Osteoblast (primary cell): ENCODE measurements at regions not wholly inside any gene's neighbourhood (a gene's known extent, or its start where the extent isn't known, plus 50 kb on each side); places are given as distances from the start of the nearest gene placed in this dataset.

ENCODE experiments used
- DNase-seq: peaks from one replicate; pipeline ENCODE4 v3.0.0; 2011; ENCODE audit warnings: low spot score, mixed read lengths; ENCODE audit not compliant: insufficient read length; ENCODE audit errors: missing footprints
- H2AFZ ChIP-seq: 2 replicates; pipeline ENCODE4 v1.6.0; 2011; ENCODE audit warnings: mild to moderate bottlenecking, low read length
- H3K27ac ChIP-seq: 2 replicates; pipeline ENCODE4 v1.5.1; 2011; ENCODE audit warnings: mild to moderate bottlenecking, low read depth, low read length, moderate library complexity
- H3K27me3 ChIP-seq: 2 replicates; pipeline ENCODE4 v1.6.0; 2012; ENCODE audit warnings: mild to moderate bottlenecking, control low read depth, inconsistent platforms, low read length, moderate library complexity; ENCODE audit not compliant: insufficient read depth
- H3K36me3 ChIP-seq: 2 replicates; pipeline ENCODE4 v1.5.1; 2011; ENCODE audit warnings: mild to moderate bottlenecking, low read length, control low read depth, moderate library complexity; ENCODE audit not compliant: insufficient read depth
- H3K4me1 ChIP-seq: 2 replicates; pipeline ENCODE4 v1.5.1; 2011; ENCODE audit warnings: mild to moderate bottlenecking, low read length, control low read depth, moderate library complexity; ENCODE audit not compliant: insufficient read depth
- H3K4me2 ChIP-seq: 2 replicates; pipeline ENCODE4 v1.6.0; 2011; ENCODE audit warnings: mild to moderate bottlenecking, low read length; ENCODE audit not compliant: insufficient read depth
- H3K4me3 ChIP-seq: fragments of 200-600 bp; sonication (generic); 3 replicates; pipeline ENCODE4 v1.5.1; 2012; ENCODE audit warnings: mild to moderate bottlenecking, low read length, inconsistent platforms; ENCODE audit not compliant: insufficient read depth
- H3K79me2 ChIP-seq: 2 replicates; pipeline ENCODE4 v1.6.0; 2012; ENCODE audit warnings: mild to moderate bottlenecking, low read length, control low read depth, inconsistent platforms; ENCODE audit not compliant: insufficient read depth
- H3K9me3 ChIP-seq: 2 replicates; pipeline ENCODE4 v1.5.1; 2011; ENCODE audit warnings: low read depth, low read length, control low read depth
- H4K20me1 ChIP-seq: 2 replicates; pipeline ENCODE4 v1.6.0; 2012; ENCODE audit warnings: mild to moderate bottlenecking, low read length, control low read depth; ENCODE audit not compliant: insufficient read depth
- TF ChIP-seq, protein P1 (sequence below): IDR thresholded peaks from 2 replicates; pipeline ENCODE4 v1.5.1; 2011; ENCODE audit warnings: mild to moderate bottlenecking, low read depth, low read length, moderate library complexity; ENCODE audit errors: extremely low read depth

DNA sequence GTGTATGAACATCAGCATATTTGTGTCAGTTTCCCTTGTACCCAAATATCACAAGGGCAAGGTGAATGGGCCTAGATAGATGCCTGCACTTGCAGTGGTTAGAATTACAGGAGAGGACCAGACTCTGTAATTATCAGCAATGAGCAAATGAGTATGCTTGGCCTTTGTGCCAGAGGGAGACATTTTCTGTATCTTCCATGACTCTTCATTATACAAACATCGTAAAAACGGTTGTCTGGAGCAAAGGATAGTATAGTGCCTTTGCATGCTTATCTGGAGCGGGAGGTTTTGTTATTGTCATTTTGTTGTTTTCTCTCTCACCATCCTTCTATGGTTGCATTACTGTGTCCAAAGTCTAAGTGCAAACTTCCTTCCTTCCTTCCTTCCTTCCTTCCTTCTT lies 1568.5 kb upstream of the NUDT12 start:
- Histone ChIP-seq H4K20me1 (no peaks in the 10 kb centered on the region), H3K27ac (no peak overlapping the region), H2AFZ (no peak overlapping the region), H3K4me3 (no peak overlapping the region), H3K79me2 (no peaks in the 10 kb centered on the region), H3K27me3 (no peaks in the 10 kb centered on the region), H3K36me3 (no peaks in the 10 kb centered on the region), H3K4me1 (no peaks in the 10 kb centered on the region), H3K4me2 (no peak overlapping the region), H3K9me3 (no peaks in the 10 kb centered on the region)
- no peak for DNase-seq
- TF ChIP-seq, protein P1, sequence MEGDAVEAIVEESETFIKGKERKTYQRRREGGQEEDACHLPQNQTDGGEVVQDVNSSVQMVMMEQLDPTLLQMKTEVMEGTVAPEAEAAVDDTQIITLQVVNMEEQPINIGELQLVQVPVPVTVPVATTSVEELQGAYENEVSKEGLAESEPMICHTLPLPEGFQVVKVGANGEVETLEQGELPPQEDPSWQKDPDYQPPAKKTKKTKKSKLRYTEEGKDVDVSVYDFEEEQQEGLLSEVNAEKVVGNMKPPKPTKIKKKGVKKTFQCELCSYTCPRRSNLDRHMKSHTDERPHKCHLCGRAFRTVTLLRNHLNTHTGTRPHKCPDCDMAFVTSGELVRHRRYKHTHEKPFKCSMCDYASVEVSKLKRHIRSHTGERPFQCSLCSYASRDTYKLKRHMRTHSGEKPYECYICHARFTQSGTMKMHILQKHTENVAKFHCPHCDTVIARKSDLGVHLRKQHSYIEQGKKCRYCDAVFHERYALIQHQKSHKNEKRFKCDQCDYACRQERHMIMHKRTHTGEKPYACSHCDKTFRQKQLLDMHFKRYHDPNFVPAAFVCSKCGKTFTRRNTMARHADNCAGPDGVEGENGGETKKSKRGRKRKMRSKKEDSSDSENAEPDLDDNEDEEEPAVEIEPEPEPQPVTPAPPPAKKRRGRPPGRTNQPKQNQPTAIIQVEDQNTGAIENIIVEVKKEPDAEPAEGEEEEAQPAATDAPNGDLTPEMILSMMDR = no peak

DNA sequence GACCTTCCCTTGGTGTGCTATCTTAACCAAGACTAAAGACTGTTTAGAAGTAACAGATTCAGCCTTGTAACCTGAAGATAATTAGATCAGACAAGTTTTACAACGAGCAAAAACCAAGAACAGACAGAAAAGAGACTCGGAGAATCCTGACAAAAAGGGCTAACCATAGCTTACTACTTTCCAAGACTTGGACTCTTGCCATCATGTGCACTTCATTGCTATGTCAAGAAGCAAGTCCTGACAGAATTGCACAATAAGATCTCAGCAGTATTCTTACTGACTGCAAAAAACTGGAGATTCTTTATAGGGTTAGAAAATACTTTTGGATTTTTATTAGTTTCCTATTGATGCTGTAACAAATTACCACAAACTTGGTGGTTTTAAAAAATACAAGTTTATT lies 1539.0 kb upstream of the NUDT12 start:
- Histone ChIP-seq H3K27ac (no peak overlapping the region), H3K4me2 (no peak overlapping the region), H4K20me1 (no peaks in the 10 kb centered on the region), H3K27me3 (no peaks in the 10 kb centered on the region), H3K9me3 (no peaks in the 10 kb centered on the region), H3K4me3 (no peak overlapping the region), H3K4me1 (no peaks in the 10 kb centered on the region), H3K36me3 (no peaks in the 10 kb centered on the region), H2AFZ (no peak overlapping the region), H3K79me2 (no peaks in the 10 kb centered on the region)
- TF ChIP-seq, protein P1 = no peak
- no peak for DNase-seq

DNA sequence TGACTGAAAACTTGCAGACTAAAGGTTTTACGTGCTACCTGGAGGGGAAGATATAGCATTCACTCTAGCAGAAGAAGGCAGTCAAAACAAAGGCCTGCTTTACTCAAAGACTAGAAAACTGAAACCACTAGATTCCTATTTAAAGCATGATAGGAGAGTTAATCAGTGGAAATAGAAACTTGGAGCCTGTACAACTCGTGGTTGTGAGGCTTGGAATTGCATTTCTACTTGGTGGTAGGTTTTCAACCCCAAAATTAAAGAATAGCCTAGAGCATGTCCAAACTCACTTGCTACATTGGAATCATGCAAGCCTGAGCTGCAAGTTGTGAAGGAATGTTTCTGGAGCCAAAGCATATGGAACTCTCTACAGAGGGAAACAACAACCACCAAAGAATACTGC lies 1526.4 kb upstream of the NUDT12 start:
- Histone ChIP-seq H3K36me3 (no peaks in the 10 kb centered on the region), H3K9me3 (no peaks in the 10 kb centered on the region), H3K4me2 (no peak overlapping the region), H3K4me1 (no peaks in the 10 kb centered on the region), H2AFZ (no peak overlapping the region), H3K79me2 (no peaks in the 10 kb centered on the region), H4K20me1 (no peaks in the 10 kb centered on the region), H3K27ac (no peak overlapping the region), H3K4me3 (no peak overlapping the region), H3K27me3 (no peaks in the 10 kb centered on the region)
- TF ChIP-seq, protein P1 = no peak
- no peak for DNase-seq

DNA sequence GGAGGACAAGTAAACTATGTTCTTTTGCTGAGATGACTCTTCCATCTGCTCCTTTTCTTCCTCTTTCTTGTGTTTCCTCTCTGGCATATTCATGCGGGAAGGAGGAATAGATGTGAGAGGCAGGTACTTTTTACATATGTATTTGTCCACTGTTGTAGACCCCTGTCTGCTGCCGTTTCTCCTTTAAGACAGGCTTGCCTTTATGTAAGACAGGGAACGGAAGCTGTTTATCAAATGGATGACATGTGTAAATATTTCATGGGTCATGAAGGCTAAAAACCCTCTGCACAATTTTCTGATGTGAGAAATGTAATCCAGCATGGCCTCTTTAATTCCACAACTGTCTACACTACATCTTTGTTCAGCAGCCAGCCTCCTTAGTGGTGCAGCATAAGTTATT lies 1525.5 kb upstream of the NUDT12 start:
- peak; percentile 9 for DNase-seq
- TF ChIP-seq, protein P1 = no peak

More for the DNA sequence above, 1525.5 kb upstream of the NUDT12 start:
- Histone ChIP-seq H3K36me3 (no peaks in the 10 kb centered on the region), H3K79me2 (no peaks in the 10 kb centered on the region), H2AFZ (no peak overlapping the region), H3K4me2 (no peak overlapping the region), H3K9me3 (no peaks in the 10 kb centered on the region), H4K20me1 (no peaks in the 10 kb centered on the region), H3K4me1 (no peaks in the 10 kb centered on the region), H3K27ac (no peak overlapping the region), H3K27me3 (no peaks in the 10 kb centered on the region), H3K4me3 (no peak overlapping the region)
